A673 (cell line): ENCODE measurements at regions not wholly inside any gene's neighbourhood (a gene's known extent, or its start where the extent isn't known, plus 50 kb on each side); places are given as distances from the start of the nearest gene placed in this dataset.

Source experiments
- BruUV-seq: library from RNA; stranded (reverse); fragments of 400-500 nt; replicated peaks from 2 replicates; lab custom pipeline; 2021; lab: Mats Ljungman, UMichigan
- CTCF ChIA-PET: fragments of 300-600 bp; sonication (Branson Sonifier 250); formaldehyde crosslinking; loops from one replicate; lab custom pipeline; 2022; ENCODE audit warnings: antibody characterized with exemption; lab: Charles Lee
- POLR2A ChIA-PET: fragments of 300-600 bp; sonication (Branson Sonifier 250); formaldehyde crosslinking; loops from one replicate; lab custom pipeline; 2022; ENCODE audit warnings: antibody characterized with exemption; ENCODE audit not compliant: low non-redundant PET; lab: Charles Lee
- DNase-seq: peaks from one replicate; pipeline ENCODE4 v3.0.0-alpha.2; 2015; ENCODE audit warnings: low spot score
- H3K27ac ChIP-seq: fragments of 200-600 bp; sonication (generic); 2 replicates; pipeline ENCODE4 v1.5.1; 2016; ENCODE audit warnings: mixed run types, low read depth, mild to moderate bottlenecking, mixed read lengths, antibody characterized with exemption, low read length; ENCODE audit not compliant: poor library complexity, severe bottlenecking
- H3K27me3 ChIP-seq: fragments of 200-600 bp; sonication (generic); replicated peaks from 2 replicates; pipeline ENCODE4 v1.6.1; 2017; ENCODE audit warnings: mixed run types, low read depth, mild to moderate bottlenecking, mixed read lengths, antibody characterized with exemption, low read length; ENCODE audit not compliant: insufficient read depth, poor library complexity
- H3K36me3 ChIP-seq: fragments of 200-600 bp; sonication (generic); 2 replicates; pipeline ENCODE4 v1.6.1; 2016; ENCODE audit warnings: mixed run types, mild to moderate bottlenecking, mixed read lengths, antibody characterized with exemption, low read length; ENCODE audit not compliant: insufficient read depth, poor library complexity, severe bottlenecking
- H3K4me1 ChIP-seq: fragments of 200-600 bp; sonication (generic); 2 replicates; pipeline ENCODE4 v1.6.1; 2017; ENCODE audit warnings: mixed run types, mild to moderate bottlenecking, mixed read lengths, antibody characterized with exemption, low read length; ENCODE audit not compliant: insufficient read depth, poor library complexity, severe bottlenecking
- H3K4me3 ChIP-seq: fragments of 200-600 bp; sonication (generic); 2 replicates; pipeline ENCODE4 v1.5.1; 2016; ENCODE audit warnings: low read depth, mixed run types, mild to moderate bottlenecking, mixed read lengths, low read length; ENCODE audit not compliant: poor library complexity, severe bottlenecking
- H3K9me3 ChIP-seq: fragments of 200-600 bp; sonication (generic); 2 replicates; pipeline ENCODE4 v1.6.1; 2016; ENCODE audit warnings: mixed run types, low read depth, mild to moderate bottlenecking, mixed read lengths, antibody characterized with exemption, low read length; ENCODE audit not compliant: poor library complexity, severe bottlenecking
- EZH2 ChIP-seq: fragments of 200-600 bp; sonication (generic); IDR thresholded peaks from 2 replicates; pipeline ENCODE4 v1.6.1; 2017; ENCODE audit warnings: borderline replicate concordance, low read depth, mild to moderate bottlenecking, mixed read lengths, antibody characterized with exemption, low read length; ENCODE audit not compliant: poor library complexity, severe bottlenecking
- intact Hi-C: fragments of 100-400 bp; cut with micrococcal nuclease; formaldehyde crosslinking; loops from one replicate; pipeline ENCODE4 v1.10.0; 2022; ENCODE audit not compliant: unreplicated experiment
- TF ChIP-seq, protein P1 (sequence below): fragments of 300-800, 200-600 bp; sonication (generic); conservative IDR thresholded peaks from 2 replicates; pipeline ENCODE4 v1.5.1; 2017; ENCODE audit warnings: low read depth, mild to moderate bottlenecking, antibody characterized with exemption, low read length, moderate library complexity, mixed read lengths

DNA sequence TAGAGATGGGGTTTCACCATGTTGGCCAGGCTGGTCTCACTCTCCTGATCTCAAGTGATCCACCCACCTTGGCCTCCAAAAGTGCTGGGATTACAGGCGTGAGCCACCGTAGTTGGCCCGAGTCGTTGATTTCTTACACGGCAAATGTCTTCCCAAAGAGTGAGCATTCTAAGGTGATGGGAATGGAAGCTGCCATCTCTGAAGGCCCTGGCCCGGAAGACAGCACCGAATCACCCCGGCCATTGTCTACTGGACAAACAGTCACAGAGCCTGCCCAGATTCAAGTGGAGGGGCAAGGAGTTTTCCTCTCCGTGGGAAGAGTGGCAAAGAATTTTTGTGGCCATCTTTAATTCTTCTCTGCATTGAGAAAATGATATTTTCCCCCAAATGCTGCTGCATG, 92.1 kb upstream of the AJAP1 start:
- intact Hi-C loops: no loop called here
- Histone ChIP-seq H3K9me3 (peaks cover 4% of the 10 kb centered on the region), H3K27me3 (peaks cover 4% of the 10 kb centered on the region), H3K4me3 (no peak overlapping the region), H3K27ac (no peak overlapping the region), H3K4me1 (no peaks in the 10 kb centered on the region), H3K36me3 (no peaks in the 10 kb centered on the region)
- BruUV-seq: no TSS peak
- ChIA-PET POLR2A (no interaction called here), CTCF (no interaction called here)
- no peak for DNase-seq
- no peak for TF ChIP-seq EZH2
- TF ChIP-seq, protein P1, sequence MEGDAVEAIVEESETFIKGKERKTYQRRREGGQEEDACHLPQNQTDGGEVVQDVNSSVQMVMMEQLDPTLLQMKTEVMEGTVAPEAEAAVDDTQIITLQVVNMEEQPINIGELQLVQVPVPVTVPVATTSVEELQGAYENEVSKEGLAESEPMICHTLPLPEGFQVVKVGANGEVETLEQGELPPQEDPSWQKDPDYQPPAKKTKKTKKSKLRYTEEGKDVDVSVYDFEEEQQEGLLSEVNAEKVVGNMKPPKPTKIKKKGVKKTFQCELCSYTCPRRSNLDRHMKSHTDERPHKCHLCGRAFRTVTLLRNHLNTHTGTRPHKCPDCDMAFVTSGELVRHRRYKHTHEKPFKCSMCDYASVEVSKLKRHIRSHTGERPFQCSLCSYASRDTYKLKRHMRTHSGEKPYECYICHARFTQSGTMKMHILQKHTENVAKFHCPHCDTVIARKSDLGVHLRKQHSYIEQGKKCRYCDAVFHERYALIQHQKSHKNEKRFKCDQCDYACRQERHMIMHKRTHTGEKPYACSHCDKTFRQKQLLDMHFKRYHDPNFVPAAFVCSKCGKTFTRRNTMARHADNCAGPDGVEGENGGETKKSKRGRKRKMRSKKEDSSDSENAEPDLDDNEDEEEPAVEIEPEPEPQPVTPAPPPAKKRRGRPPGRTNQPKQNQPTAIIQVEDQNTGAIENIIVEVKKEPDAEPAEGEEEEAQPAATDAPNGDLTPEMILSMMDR: no peak

- BruUV-seq: no TSS peak
- Histone ChIP-seq H3K36me3 (no peaks in the 10 kb centered on the region), H3K27ac (no peak overlapping the region), H3K27me3 (peaks cover 5% of the 10 kb centered on the region), H3K4me3 (no peak overlapping the region), H3K9me3 (peaks cover 4% of the 10 kb centered on the region), H3K4me1 (no peaks in the 10 kb centered on the region)
- no peak for DNase-seq
- CTCF ChIA-PET: no interaction called here
- intact Hi-C loops: no loop called here
- no peak for TF ChIP-seq EZH2
- TF ChIP-seq, protein P1: no peak
- POLR2A ChIA-PET: no interaction called here
These were observed 90.8 kb upstream of the AJAP1 start for GRCh38 chr1:4563586-4563985.

- ChIA-PET CTCF (no interaction called here), POLR2A (no interaction called here)
- no peak overlapping the region for H3K27ac ChIP-seq
- H3K4me1 ChIP-seq: no peaks in the 10 kb centered on the region
- H3K4me3 ChIP-seq: no peak overlapping the region
- DNase-seq: no peak
- H3K27me3 ChIP-seq: peaks cover 9% of the 10 kb centered on the region
- BruUV-seq: no TSS peak
- intact Hi-C loops: no loop called here
- no peak for TF ChIP-seq EZH2
- TF ChIP-seq, protein P1: no peak
- H3K36me3 ChIP-seq: no peaks in the 10 kb centered on the region
- peaks cover 4% of the 10 kb centered on the region for H3K9me3 ChIP-seq
These were observed 90.4 kb upstream of the AJAP1 start for GRCh38 chr1:4564051-4564450.
